Transverse colon (tissue), 4 donors: ENCODE measurements at regions not wholly inside any gene's neighbourhood (a gene's known extent, or its start where the extent isn't known, plus 50 kb on each side); places are given as distances from the start of the nearest gene placed in this dataset.
A peak's percentile ranks its signal among the peaks of the same experiment; 100 is the strongest.

Experiments
- DNase-seq: peaks from one replicate; pipeline ENCODE4 v3.0.0-alpha.2; 2019
- H3K27ac ChIP-seq, 4 donors: fragments of 200-600 bp; sonication (generic); 2 replicates each; pipeline ENCODE4 v1.5.1; 2016 to 2018; ENCODE audit warnings: inconsistent platforms in 4 of 4
- H3K27me3 ChIP-seq: fragments of 200-600 bp; sonication (generic); 2 replicates; pipeline ENCODE4 v1.5.1; 2017; ENCODE audit warnings: inconsistent platforms
- H3K36me3 ChIP-seq, 4 donors: fragments of 200-600 bp; sonication (generic); 2 replicates each; pipeline ENCODE4 v1.5.1; 2017 to 2019; ENCODE audit warnings: inconsistent platforms in 4 of 4
- H3K4me1 ChIP-seq, 4 donors: fragments of 200-600 bp; sonication (generic); 2 replicates each; pipeline ENCODE4 v1.5.1; 2017 to 2020; ENCODE audit warnings: inconsistent platforms in 4 of 4
- H3K4me3 ChIP-seq, 4 donors: fragments of 200-600 bp; sonication (generic); 1 replicate in 1 of 4; 2 replicates in 3 of 4; pipeline versions ENCODE4 v1.5.1 to v1.6.1; 2017 to 2019; ENCODE audit warnings: inconsistent platforms in 4 of 4
- H3K9me3 ChIP-seq, 2 donors: fragments of 200-600 bp; sonication (generic); 2 replicates each; pipeline ENCODE4 v1.5.1; 2017 to 2019; ENCODE audit warnings: inconsistent platforms in 2 of 2
- CTCF ChIP-seq, 5 experiments: fragments of 200-600 bp in 3 of 5; fragments of 450-650 bp in 2 of 5; sonication (generic) in 3 of 5; IDR thresholded peaks; 1 replicate in 2 of 5; 2 replicates in 3 of 5; pipeline ENCODE4 v1.5.1; 2016 to 2017; ENCODE audit warnings: antibody characterized with exemption in 5 of 5, inconsistent platforms in 3 of 5, mild to moderate bottlenecking in 2 of 5, moderate library complexity in 1 of 5
- EP300 ChIP-seq: sonication (generic); formaldehyde crosslinking; IDR thresholded peaks from one replicate; pipeline ENCODE4 v1.6.1; 2017; ENCODE audit warnings: antibody characterized with exemption, low read depth
- POLR2A ChIP-seq: fragments of 450-650 bp; IDR thresholded peaks from one replicate; pipeline ENCODE4 v1.6.1; 2016; ENCODE audit warnings: antibody characterized with exemption, mild to moderate bottlenecking, moderate library complexity
- POLR2AphosphoS5 ChIP-seq, 3 donors: sonication (generic); formaldehyde crosslinking; IDR thresholded peaks; one replicate each; pipeline ENCODE4 v1.6.1; 2016; ENCODE audit warnings: antibody characterized with exemption in 3 of 3
- WGBS, 2 donors: methylation state at CpG; one replicate each; pipeline ENCODE4 v1.1.5; 2018; ENCODE audit warnings: low coverage in 1 of 2; 5-methylcytosine and 5-hydroxymethylcytosine counted together
- in situ Hi-C, 4 donors: fragments of 200-750 bp; cut with MboI; loops; one replicate each; pipeline versions ENCODE4 v1.15.0 to v1.15.1; 2017; ENCODE audit warnings: low sequenced_read_pairs in 3 of 4, low pct_ligation_motif_present in 1 of 4, low pct_unique_long_range_greater_than_20kb in 1 of 4
- intact Hi-C: fragments of 100-400 bp; cut with DNase I; formaldehyde crosslinking; loops from one replicate; pipeline ENCODE4 v1.15.1; 2023; ENCODE audit warnings: low total_unique reads

- no peak for TF ChIP-seq EP300
- TF ChIP-seq CTCF (IDR thresholded peaks at IDR 0.05), result no peak
- no peak for TF ChIP-seq POLR2AphosphoS5 (IDR thresholded peaks at IDR 0.05)
- Histone ChIP-seq H3K27ac (no peak overlapping the region), H3K4me1 (peaks cover 0 to 10% (median 4%) of the 10 kb centered on the region in 4 donors), H3K27me3 (no peaks in the 10 kb centered on the region), H3K4me3 (no peak overlapping the region), H3K36me3 (no peaks in the 10 kb centered on the region), H3K9me3 (no peaks in the 10 kb centered on the region)
- DNase-seq, result no peak
- intact Hi-C loops (no loop called here), in situ Hi-C loops (no loop called here)
- 80 to 92% methylated on average over 2 of the region's 2 CpGs for WGBS, 2 donors
These were observed 432.2 kb upstream of the TRIB2 start for GRCh38 chr2:12284487-12284886.

- H3K36me3 ChIP-seq, result no peaks in the 10 kb centered on the region
- H3K27ac ChIP-seq, result peak overlapping the region in 1 of 4 donors; percentile 4
- no peak for DNase-seq
- WGBS, 2 donors, result 94 to 96% methylated on average over 4 of the region's 4 CpGs
- no peak for TF ChIP-seq POLR2AphosphoS5 (IDR thresholded peaks at IDR 0.05)
- TF ChIP-seq CTCF (IDR thresholded peaks at IDR 0.05), result no peak
- no peak for TF ChIP-seq POLR2A
- no peak for TF ChIP-seq EP300
- in situ Hi-C loops (no loop called here), intact Hi-C loops (no loop called here)
- peaks cover 0 to 10% (median 4%) of the 10 kb centered on the region in 4 donors for H3K4me1 ChIP-seq
- H3K4me3 ChIP-seq, result no peak overlapping the region
- H3K27me3 ChIP-seq, result no peaks in the 10 kb centered on the region
- no peaks in the 10 kb centered on the region for H3K9me3 ChIP-seq
These were observed 430.4 kb upstream of the TRIB2 start for GRCh38 chr2:12286347-12286746.

GRCh38 chr2:12287220-12287751, 429.4 kb upstream of the TRIB2 start:
- intact Hi-C loops, result no loop called here
- DNase-seq, result no peak
- in situ Hi-C loops, result no loop called here
- no peak overlapping the region for H3K4me3 ChIP-seq
- peaks cover 0 to 10% (median 4%) of the 10 kb centered on the region in 4 donors for H3K4me1 ChIP-seq
- WGBS, 2 donors, result 36 to 50% methylated on average over 3 to 5 of the region's 5 CpGs
- TF ChIP-seq EP300 (no peak), POLR2A (no peak), CTCF (IDR thresholded peaks at IDR 0.05) (no peak), POLR2AphosphoS5 (IDR thresholded peaks at IDR 0.05) (no peak)
- H3K36me3 ChIP-seq, result no peaks in the 10 kb centered on the region
- H3K27ac ChIP-seq, result peak overlapping the region in 1 of 4 donors; percentile 20
- H3K9me3 ChIP-seq, result no peaks in the 10 kb centered on the region
- no peaks in the 10 kb centered on the region for H3K27me3 ChIP-seq

GRCh38 chr2:12288048-12288447, 428.7 kb upstream of the TRIB2 start:
- Histone ChIP-seq H3K4me3 (no peak overlapping the region), H3K27ac (no peak overlapping the region), H3K4me1 (peaks cover 0 to 10% (median 4%) of the 10 kb centered on the region in 4 donors), H3K9me3 (no peaks in the 10 kb centered on the region), H3K27me3 (no peaks in the 10 kb centered on the region), H3K36me3 (no peaks in the 10 kb centered on the region)
- WGBS, 2 donors, result 63 to 80% methylated on average over 1 to 2 of the region's 2 CpGs
- DNase-seq, result no peak
- in situ Hi-C loops, result no loop called here
- intact Hi-C loops, result no loop called here
- TF ChIP-seq EP300 (no peak), POLR2A (no peak), POLR2AphosphoS5 (IDR thresholded peaks at IDR 0.05) (no peak), CTCF (IDR thresholded peaks at IDR 0.05) (no peak)
